Activated naive CD4-positive, alpha-beta T cell treated with anti-CD3 and anti-CD28 coated beads, Interleukin-2, amount 50 U/mL, for 72 hours (primary cell): ENCODE measurements at regions not wholly inside any gene's neighbourhood (a gene's known extent, or its start where the extent isn't known, plus 50 kb on each side); places are given as distances from the start of the nearest gene placed in this dataset.

Experiments
- ATAC-seq, 2 donors: fragments of 150-1000 bp; cut with Tn5 transposase; 2 replicates each; pipeline ENCODE4 v1.10.0; 2021; ENCODE audit warnings: mild to moderate bottlenecking in 2 of 2, moderate library complexity in 2 of 2
- DNase-seq, 2 donors: peaks; one replicate each; pipeline ENCODE4 v3.0.0; 2021 to 2022; ENCODE audit warnings: low spot score in 2 of 2
- H3K27ac Mint-ChIP-seq, 2 donors: one replicate each; pipeline ENCODE4 v1.8.0; 2022; ENCODE audit warnings: mild to moderate bottlenecking in 2 of 2, mixed read lengths in 2 of 2
- H3K36me3 Mint-ChIP-seq, 2 donors: one replicate each; pipeline ENCODE4 v1.8.0; 2022; ENCODE audit warnings: mixed read lengths in 2 of 2
- H3K9me3 Mint-ChIP-seq, 2 donors: one replicate each; pipeline ENCODE4 v1.8.0; 2022; ENCODE audit warnings: mixed read lengths in 2 of 2

DNA sequence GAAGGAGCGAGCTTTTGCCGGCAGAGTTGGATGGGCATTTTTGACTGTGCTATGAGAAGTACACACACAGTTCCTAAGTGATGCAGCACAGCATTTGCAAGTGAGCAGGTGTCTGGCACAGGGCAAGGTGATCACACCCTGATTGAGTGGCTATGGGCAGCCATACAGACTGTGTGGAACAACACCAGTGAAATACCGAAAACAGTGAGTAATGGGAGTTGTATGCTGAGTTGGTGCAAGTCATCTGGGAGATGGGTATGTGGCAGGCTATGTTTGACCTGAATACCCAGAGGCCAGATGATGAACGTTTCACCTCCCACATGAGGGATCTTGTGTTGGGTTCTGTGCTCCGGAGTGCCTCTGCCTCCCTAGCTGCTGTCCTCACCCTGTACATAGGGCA is 53.5 kb upstream of the TIPARP start:
- ATAC-seq (no peak), DNase-seq (no peak)
- H3K36me3 Mint-ChIP-seq, result no peaks in the 10 kb centered on the region
- H3K9me3 Mint-ChIP-seq, result no peaks in the 10 kb centered on the region
- H3K27ac Mint-ChIP-seq, result peak overlapping the region; percentile 1 to 55

- Mint-ChIP-seq H3K9me3 (no peaks in the 10 kb centered on the region), H3K36me3 (no peaks in the 10 kb centered on the region), H3K27ac (peak overlapping the region in 1 of 2 donors; percentile 1)
- ATAC-seq, result no peak
- DNase-seq, result no peak
Measured at GRCh38 chr3:156620260-156620659, 54.1 kb upstream of the TIPARP start.

DNA sequence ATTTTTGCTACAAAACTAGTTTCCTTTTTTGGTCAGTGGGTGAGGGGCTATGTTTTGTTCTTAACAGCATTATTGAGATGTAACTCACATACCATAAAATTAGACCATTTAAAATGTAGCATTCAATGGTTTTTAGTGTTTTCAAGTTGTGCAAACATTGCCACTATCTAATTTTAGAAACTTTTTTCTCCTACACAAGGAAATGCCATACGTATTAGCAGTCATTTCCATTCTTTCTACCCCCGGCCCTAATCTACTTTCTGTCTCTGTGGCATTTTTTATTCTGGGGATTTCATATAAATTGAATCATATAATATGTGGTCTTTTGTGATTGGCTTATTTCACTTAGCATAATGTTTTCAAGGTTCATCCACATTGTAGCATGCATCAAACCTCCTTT is 55.0 kb upstream of the TIPARP start:
- ATAC-seq, result no peak
- Mint-ChIP-seq H3K27ac (no peak overlapping the region), H3K36me3 (no peaks in the 10 kb centered on the region), H3K9me3 (no peaks in the 10 kb centered on the region)
- no peak for DNase-seq

- DNase-seq (no peak), ATAC-seq (peak in 1 of 2 donors; percentile 49)
- H3K27ac Mint-ChIP-seq, result no peak overlapping the region
- H3K36me3 Mint-ChIP-seq, result no peaks in the 10 kb centered on the region
- H3K9me3 Mint-ChIP-seq, result no peaks in the 10 kb centered on the region
Measured at GRCh38 chr3:156617781-156618180, 56.6 kb upstream of the TIPARP start.

DNA sequence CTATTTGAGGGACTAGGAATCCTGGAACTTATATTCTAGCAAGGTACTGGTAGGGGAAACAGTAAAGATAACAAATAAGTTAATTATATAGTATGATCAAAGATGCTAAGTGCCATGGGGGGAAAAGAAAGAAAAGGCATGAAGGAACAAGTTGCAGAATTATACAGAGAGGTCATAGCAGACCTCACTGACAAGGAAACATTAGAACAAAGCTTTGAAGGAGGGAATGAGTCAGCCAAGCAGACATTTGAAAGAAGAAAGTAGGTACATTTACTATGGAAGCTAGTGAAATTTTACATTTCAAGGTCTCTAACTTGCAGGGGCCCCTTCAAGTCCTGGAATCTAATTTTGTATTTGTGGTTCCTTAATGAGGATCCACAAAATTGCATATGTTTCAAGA is 57.2 kb upstream of the TIPARP start:
- ATAC-seq (peak; percentile 42 to 54), DNase-seq (no peak)
- Mint-ChIP-seq H3K9me3 (no peaks in the 10 kb centered on the region), H3K27ac (no peak overlapping the region), H3K36me3 (no peaks in the 10 kb centered on the region)

DNA sequence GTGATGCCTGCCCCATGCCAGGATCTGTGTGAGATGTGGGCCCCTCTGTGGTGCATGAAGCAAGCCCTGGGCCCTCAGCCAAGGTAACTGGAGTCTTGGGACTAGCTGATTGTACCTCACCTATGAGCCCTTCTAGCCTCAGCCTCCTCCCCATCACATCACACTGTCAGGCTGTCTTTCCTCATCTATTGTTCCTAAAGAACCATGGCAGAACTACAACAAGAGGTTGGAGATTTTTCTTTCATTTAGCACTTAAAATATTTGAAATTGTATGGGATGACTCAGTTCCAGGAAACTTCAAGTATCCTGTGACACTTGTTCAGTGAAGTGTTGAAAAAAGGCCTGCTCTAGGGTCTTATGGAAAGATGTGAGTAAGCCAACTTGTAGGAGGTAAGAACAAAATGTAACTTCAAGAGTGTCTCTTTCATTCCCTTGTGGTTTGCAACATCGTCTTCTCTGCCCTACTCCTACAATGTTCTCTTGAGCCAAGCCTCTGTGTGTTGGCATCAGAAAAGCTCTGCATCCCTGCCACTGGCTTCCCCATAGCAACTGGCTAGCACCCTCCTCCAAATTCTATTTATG is 58.7 kb upstream of the TIPARP start:
- DNase-seq (no peak), ATAC-seq (peak; percentile 73 to 79)
- H3K27ac Mint-ChIP-seq, result peak overlapping the region; percentile 70 to 72
- H3K9me3 Mint-ChIP-seq, result no peaks in the 10 kb centered on the region
- H3K36me3 Mint-ChIP-seq, result no peaks in the 10 kb centered on the region

- peak overlapping the region in 1 of 2 donors; percentile 70 for H3K27ac Mint-ChIP-seq
- no peak for DNase-seq
- H3K36me3 Mint-ChIP-seq, result no peaks in the 10 kb centered on the region
- peak; percentile 17 to 66 for ATAC-seq
- no peaks in the 10 kb centered on the region for H3K9me3 Mint-ChIP-seq
Measured at GRCh38 chr3:156614642-156615511, 59.5 kb upstream of the TIPARP start.

DNA sequence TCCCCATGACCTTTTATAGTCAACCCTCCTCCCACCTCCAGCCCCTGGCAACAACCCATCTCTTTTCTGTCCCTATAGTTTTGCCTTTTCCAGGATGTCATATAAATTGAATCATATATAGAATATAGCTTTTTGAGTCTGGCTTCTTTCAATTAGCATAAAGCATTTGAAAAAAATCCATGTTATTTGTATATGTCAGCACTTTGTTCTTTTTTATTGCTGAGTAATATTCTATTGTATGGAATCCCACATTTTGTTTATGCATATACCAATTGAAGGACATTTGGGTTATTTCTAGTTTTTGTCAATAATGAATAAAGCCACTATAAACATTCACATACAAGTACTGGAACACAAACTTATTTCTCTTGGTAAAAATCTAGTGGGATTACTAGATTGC is 58.0 kb upstream of the SSR3 start:
- H3K9me3 Mint-ChIP-seq, result no peaks in the 10 kb centered on the region
- ATAC-seq (no peak), DNase-seq (no peak)
- H3K27ac Mint-ChIP-seq, result no peak overlapping the region
- no peaks in the 10 kb centered on the region for H3K36me3 Mint-ChIP-seq

GRCh38 chr3:156611870-156612494 is 57.1 kb upstream of the SSR3 start:
- DNase-seq, result no peak
- no peaks in the 10 kb centered on the region for H3K36me3 Mint-ChIP-seq
- H3K9me3 Mint-ChIP-seq, result no peaks in the 10 kb centered on the region
- no peak overlapping the region for H3K27ac Mint-ChIP-seq
- ATAC-seq, result no peak

DNA sequence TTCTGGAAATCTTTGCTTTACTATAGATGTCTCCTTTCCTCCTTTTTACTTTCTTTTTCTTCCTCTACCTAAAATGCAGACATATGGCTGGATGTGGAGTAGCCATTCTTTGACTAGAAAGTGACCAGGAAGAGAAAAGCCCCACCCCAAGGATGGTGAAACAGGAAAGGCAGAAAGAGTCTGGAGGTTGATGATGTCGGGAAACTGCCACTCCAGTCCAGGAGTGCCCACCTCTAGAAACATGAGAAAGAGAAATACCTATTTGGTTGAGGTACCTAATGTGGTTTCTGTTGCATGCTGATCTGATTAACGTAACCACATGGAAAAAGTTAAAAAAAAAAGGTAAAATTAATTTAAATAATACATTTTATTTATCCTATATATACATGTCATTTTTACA is 55.2 kb upstream of the SSR3 start:
- Mint-ChIP-seq H3K27ac (no peak overlapping the region), H3K9me3 (no peaks in the 10 kb centered on the region), H3K36me3 (no peaks in the 10 kb centered on the region)
- DNase-seq, result no peak
- no peak for ATAC-seq

- DNase-seq, result no peak
- Mint-ChIP-seq H3K27ac (no peak overlapping the region), H3K36me3 (no peaks in the 10 kb centered on the region), H3K9me3 (no peaks in the 10 kb centered on the region)
- no peak for ATAC-seq
Measured at GRCh38 chr3:156609546-156609945, 54.6 kb upstream of the SSR3 start.

GRCh38 chr3:156608601-156609514 is 53.9 kb upstream of the SSR3 start:
- H3K9me3 Mint-ChIP-seq, result no peaks in the 10 kb centered on the region
- H3K36me3 Mint-ChIP-seq, result no peaks in the 10 kb centered on the region
- no peak for ATAC-seq

GRCh38 chr3:156606729-156607128 is 51.8 kb upstream of the SSR3 start:
- no peaks in the 10 kb centered on the region for H3K36me3 Mint-ChIP-seq
- no peaks in the 10 kb centered on the region for H3K9me3 Mint-ChIP-seq

More at GRCh38 chr3:156608601-156609514, 53.9 kb upstream of the SSR3 start:
- no peak overlapping the region for H3K27ac Mint-ChIP-seq
- no peak for DNase-seq

GRCh38 chr3:156605686-156606605 is 51.0 kb upstream of the SSR3 start:
- ATAC-seq (no peak), DNase-seq (no peak)
- no peaks in the 10 kb centered on the region for H3K9me3 Mint-ChIP-seq
- no peaks in the 10 kb centered on the region for H3K36me3 Mint-ChIP-seq
- H3K27ac Mint-ChIP-seq, result no peak overlapping the region

More at GRCh38 chr3:156606729-156607128, 51.8 kb upstream of the SSR3 start:
- H3K27ac Mint-ChIP-seq, result no peak overlapping the region
- ATAC-seq, result peak; percentile 55 to 59
- DNase-seq, result no peak

DNA sequence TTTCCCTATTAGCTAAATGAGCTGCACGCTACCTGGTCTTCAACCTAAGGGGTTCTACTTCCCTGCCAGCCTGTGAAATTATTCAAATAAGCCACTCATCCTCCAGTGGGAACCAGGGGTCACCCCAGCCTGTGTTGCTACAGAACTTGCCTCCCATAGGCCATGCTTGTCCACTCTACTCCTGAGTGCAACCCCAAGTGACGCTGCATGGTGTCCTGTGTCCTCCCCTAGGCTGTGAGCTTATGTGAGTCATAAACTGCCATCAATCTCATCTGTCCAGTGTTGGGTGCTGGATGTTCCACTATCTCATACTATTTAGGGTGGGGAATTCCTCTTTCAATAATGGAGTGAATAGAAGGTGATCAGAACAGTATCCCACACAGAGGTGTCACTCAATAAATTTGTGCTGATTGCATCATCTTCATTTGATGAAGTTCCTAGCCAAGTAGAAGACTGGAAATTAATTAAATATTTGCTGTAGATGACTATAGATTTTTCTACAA is 49.8 kb upstream of the SSR3 start:
- DNase-seq, result no peak
- no peaks in the 10 kb centered on the region for H3K36me3 Mint-ChIP-seq
- no peak for ATAC-seq
- H3K27ac Mint-ChIP-seq, result no peak overlapping the region
- H3K9me3 Mint-ChIP-seq, result no peaks in the 10 kb centered on the region
